Breast epithelium (tissue), 4 donors: ENCODE measurements at regions not wholly inside any gene's neighbourhood (a gene's known extent, or its start where the extent isn't known, plus 50 kb on each side); places are given as distances from the start of the nearest gene placed in this dataset.

ENCODE experiments used
- DNase-seq, 2 donors: peaks; one replicate each; pipeline ENCODE4 v3.0.0-alpha.2; 2019; ENCODE audit warnings: low spot score in 2 of 2
- H3K27ac ChIP-seq, 2 donors: fragments of 200-600 bp; sonication (generic) in 1 of 2; one replicate each; pipeline ENCODE4 v1.5.1; 2016 to 2019; ENCODE audit warnings: mild to moderate bottlenecking in 1 of 2
- H3K27me3 ChIP-seq, 2 donors: fragments of 200-600 bp; sonication (generic) in 1 of 2; one replicate each; pipeline versions ENCODE4 v1.5.1 to v1.6.0; 2017 to 2019; ENCODE audit warnings: control low read depth in 1 of 2, mild to moderate bottlenecking in 1 of 2
- H3K36me3 ChIP-seq: fragments of 200-600 bp; one replicate; pipeline ENCODE4 v1.5.1; 2019
- H3K4me1 ChIP-seq, 2 donors: fragments of 200-600 bp; sonication (generic); one replicate each; pipeline ENCODE4 v1.5.1; 2016 to 2019; ENCODE audit warnings: control low read depth in 1 of 2
- H3K4me3 ChIP-seq, 3 donors: fragments of 200-600 bp; sonication (generic); 1 replicate in 2 of 3; 2 replicates in 1 of 3; pipeline ENCODE4 v1.5.1; 2016 to 2019; ENCODE audit warnings: mild to moderate bottlenecking in 3 of 3, moderate library complexity in 2 of 3
- H3K9me3 ChIP-seq, 2 donors: fragments of 200-600 bp; sonication (generic) in 1 of 2; one replicate each; pipeline ENCODE4 v1.5.1; 2016 to 2019; ENCODE audit warnings: control low read depth in 1 of 2
- CTCF ChIP-seq, 3 donors: fragments of 450-650 bp; IDR thresholded peaks; one replicate each; pipeline ENCODE4 v1.5.1; 2016 to 2017; ENCODE audit warnings: antibody characterized with exemption in 3 of 3, mild to moderate bottlenecking in 3 of 3, moderate library complexity in 3 of 3
- POLR2A ChIP-seq: fragments of 450-650 bp; IDR thresholded peaks from one replicate; pipeline ENCODE4 v1.6.1; 2016; ENCODE audit warnings: antibody characterized with exemption, mild to moderate bottlenecking, moderate library complexity
- POLR2AphosphoS5 ChIP-seq, 3 donors: sonication (generic); formaldehyde crosslinking; IDR thresholded peaks; one replicate each; pipeline ENCODE4 v1.6.1; 2017; ENCODE audit warnings: antibody characterized with exemption in 3 of 3
- intact Hi-C: fragments of 100-400 bp; cut with DNase I; formaldehyde crosslinking; loops from one replicate; pipeline ENCODE4 v1.15.1; 2023; ENCODE audit warnings: low total_unique reads

- H3K4me3 ChIP-seq = no peak overlapping the region
- H3K27ac ChIP-seq = no peak overlapping the region
- H3K9me3 ChIP-seq = peaks cover 0 to 5% of the 10 kb centered on the region in 2 donors
- no peaks in the 10 kb centered on the region for H3K36me3 ChIP-seq
- intact Hi-C loops = no loop called here
- no peaks in the 10 kb centered on the region for H3K27me3 ChIP-seq
- TF ChIP-seq POLR2AphosphoS5 (IDR thresholded peaks at IDR 0.05) (no peak), POLR2A (no peak), CTCF (IDR thresholded peaks at IDR 0.05) (no peak)
- DNase-seq = no peak
- no peaks in the 10 kb centered on the region for H3K4me1 ChIP-seq
Measured at GRCh38 chr15:55110446-55110845, 86.3 kb downstream of the RSL24D1 start.

GRCh38 chr15:55108858-55109518 lies 87.8 kb downstream of the RSL24D1 start:
- no peak overlapping the region for H3K4me3 ChIP-seq
- TF ChIP-seq POLR2AphosphoS5 (IDR thresholded peaks at IDR 0.05) (no peak), POLR2A (no peak), CTCF (IDR thresholded peaks at IDR 0.05) (peak in 2 of 3 donors; percentile 25 to 30)
- peak; percentile 24 to 73 for DNase-seq
- no peaks in the 10 kb centered on the region for H3K4me1 ChIP-seq
- H3K27ac ChIP-seq = no peak overlapping the region
- no peaks in the 10 kb centered on the region for H3K27me3 ChIP-seq
- H3K36me3 ChIP-seq = no peaks in the 10 kb centered on the region
- intact Hi-C loops = no loop called here
- H3K9me3 ChIP-seq = peaks cover 0 to 5% of the 10 kb centered on the region in 2 donors

- Histone ChIP-seq H3K4me1 (no peaks in the 10 kb centered on the region), H3K9me3 (peaks cover 0 to 5% of the 10 kb centered on the region in 2 donors), H3K36me3 (no peaks in the 10 kb centered on the region), H3K27me3 (no peaks in the 10 kb centered on the region), H3K4me3 (no peak overlapping the region), H3K27ac (no peak overlapping the region)
- DNase-seq = no peak
- intact Hi-C loops = no loop called here
- TF ChIP-seq POLR2A (no peak), CTCF (IDR thresholded peaks at IDR 0.05) (no peak), POLR2AphosphoS5 (IDR thresholded peaks at IDR 0.05) (no peak)
Measured at GRCh38 chr15:55108448-55108847, 88.3 kb downstream of the RSL24D1 start.

- no peaks in the 10 kb centered on the region for H3K27me3 ChIP-seq
- no peak overlapping the region for H3K4me3 ChIP-seq
- H3K4me1 ChIP-seq = no peaks in the 10 kb centered on the region
- peaks cover 0 to 5% of the 10 kb centered on the region in 2 donors for H3K9me3 ChIP-seq
- H3K27ac ChIP-seq = no peak overlapping the region
- intact Hi-C loops = no loop called here
- no peak for DNase-seq
- TF ChIP-seq CTCF (IDR thresholded peaks at IDR 0.05) (no peak), POLR2A (no peak), POLR2AphosphoS5 (IDR thresholded peaks at IDR 0.05) (no peak)
- no peaks in the 10 kb centered on the region for H3K36me3 ChIP-seq
Measured at GRCh38 chr15:55106155-55106554, 90.6 kb downstream of the RSL24D1 start.

GRCh38 chr15:55094136-55094535 lies 102.6 kb downstream of the RSL24D1 start:
- Histone ChIP-seq H3K36me3 (no peaks in the 10 kb centered on the region), H3K27me3 (no peaks in the 10 kb centered on the region), H3K27ac (no peak overlapping the region), H3K4me1 (no peaks in the 10 kb centered on the region), H3K4me3 (no peak overlapping the region), H3K9me3 (no peaks in the 10 kb centered on the region)
- DNase-seq = no peak
- intact Hi-C loops = no loop called here
- TF ChIP-seq POLR2AphosphoS5 (IDR thresholded peaks at IDR 0.05) (no peak), CTCF (IDR thresholded peaks at IDR 0.05) (no peak), POLR2A (no peak)
